Mesenchymal stem cell (in vitro differentiated cells and primary cell): ENCODE measurements at regions not wholly inside any gene's neighbourhood (a gene's known extent, or its start where the extent isn't known, plus 50 kb on each side); places are given as distances from the start of the nearest gene placed in this dataset.

Source experiments
- DNase-seq: peaks from one replicate; pipeline ENCODE4 v3.0.0-alpha.2; 2013
- H2AFZ ChIP-seq: one replicate; pipeline ENCODE4 v1.6.1; 2013; ENCODE audit warnings: low read depth, mild to moderate bottlenecking, control low read depth, inconsistent platforms, low read length, moderate library complexity
- H2AK5ac ChIP-seq: 2 replicates; pipeline ENCODE4 v1.6.1; 2013; ENCODE audit warnings: low read length, moderate library complexity, mild to moderate bottlenecking, inconsistent platforms; ENCODE audit not compliant: severe bottlenecking
- H2BK120ac ChIP-seq: one replicate; pipeline ENCODE4 v1.6.1; 2013; ENCODE audit warnings: low read depth, mild to moderate bottlenecking, inconsistent platforms, low read length, moderate library complexity
- H2BK12ac ChIP-seq, 2 experiments: one replicate each; pipeline ENCODE4 v1.6.1; 2013; ENCODE audit warnings: inconsistent platforms in 2 of 2, low read length in 2 of 2, mild to moderate bottlenecking in 2 of 2, moderate library complexity in 2 of 2, control low read depth in 1 of 2
- H2BK15ac ChIP-seq: one replicate; pipeline ENCODE4 v1.6.1; 2013; ENCODE audit warnings: mild to moderate bottlenecking, low read depth, inconsistent platforms; ENCODE audit not compliant: poor library complexity, severe bottlenecking
- H2BK5ac ChIP-seq: 2 replicates; pipeline ENCODE4 v1.6.1; 2013; ENCODE audit warnings: low read depth, mild to moderate bottlenecking, low read length, control low read depth, inconsistent platforms; ENCODE audit not compliant: poor library complexity, severe bottlenecking
- H3K14ac ChIP-seq, 2 experiments: one replicate each; pipeline ENCODE4 v1.6.1; 2013; ENCODE audit warnings: inconsistent platforms in 2 of 2, low read length in 2 of 2, control low read depth in 1 of 2, mild to moderate bottlenecking in 1 of 2, moderate library complexity in 1 of 2
- H3K18ac ChIP-seq, 2 experiments: one replicate each; pipeline ENCODE4 v1.6.1; 2013; ENCODE audit warnings: inconsistent platforms in 2 of 2, low read length in 2 of 2, control low read depth in 1 of 2, low read depth in 1 of 2, mild to moderate bottlenecking in 1 of 2
- H3K23ac ChIP-seq, 2 experiments: one replicate each; pipeline ENCODE4 v1.6.1; 2013; ENCODE audit warnings: inconsistent platforms in 2 of 2, low read length in 2 of 2, mild to moderate bottlenecking in 2 of 2, moderate library complexity in 2 of 2, control low read depth in 1 of 2
- H3K27ac ChIP-seq: 2 replicates; pipeline ENCODE4 v1.5.1; 2013; ENCODE audit warnings: mild to moderate bottlenecking, moderate library complexity, low read length, control low read depth, inconsistent platforms; ENCODE audit not compliant: poor library complexity, severe bottlenecking
- H3K27me3 ChIP-seq, 2 experiments: 2 replicates each; pipeline versions ENCODE4 v1.6.1 to v1.7.0; 2013; ENCODE audit warnings: low read length in 2 of 2, mild to moderate bottlenecking in 2 of 2, moderate library complexity in 2 of 2, control low read depth in 1 of 2, inconsistent platforms in 1 of 2; ENCODE audit not compliant: control insufficient read depth in 1 of 2, insufficient read depth in 1 of 2
- H3K36me3 ChIP-seq, 2 experiments: 2 replicates each; pipeline versions ENCODE4 v1.6.1 to v1.7.0; 2013; ENCODE audit warnings: low read length in 2 of 2, control low read depth in 1 of 2, inconsistent platforms in 1 of 2, low read depth in 1 of 2, mild to moderate bottlenecking in 1 of 2; ENCODE audit not compliant: insufficient read depth in 2 of 2, control insufficient read depth in 1 of 2
- H3K4ac ChIP-seq, 2 experiments: one replicate each; pipeline ENCODE4 v1.6.1; 2013; ENCODE audit warnings: inconsistent platforms in 2 of 2, low read length in 2 of 2, mild to moderate bottlenecking in 2 of 2, moderate library complexity in 2 of 2, control low read depth in 1 of 2, low read depth in 1 of 2
- H3K4me1 ChIP-seq: 2 replicates; pipeline ENCODE4 v1.6.1; 2013; ENCODE audit warnings: low read depth, low read length, control low read depth; ENCODE audit not compliant: control insufficient read depth, insufficient read depth
- H3K4me2 ChIP-seq: 2 replicates; pipeline ENCODE4 v1.6.1; 2013; ENCODE audit warnings: low read length, mild to moderate bottlenecking, inconsistent platforms; ENCODE audit not compliant: poor library complexity, severe bottlenecking
- H3K4me3 ChIP-seq, 2 experiments: 2 replicates each; pipeline versions ENCODE4 v1.5.1 to v1.7.0; 2013; ENCODE audit warnings: low read length in 2 of 2, mild to moderate bottlenecking in 2 of 2, control low read depth in 1 of 2, low read depth in 1 of 2; ENCODE audit not compliant: insufficient read depth in 1 of 2
- H3K79me1 ChIP-seq: replicated peaks from 2 replicates; pipeline ENCODE4 v1.6.1; 2013; ENCODE audit warnings: mild to moderate bottlenecking, control low read depth, low read length, inconsistent platforms; ENCODE audit not compliant: poor library complexity, severe bottlenecking
- H3K9ac ChIP-seq: 2 replicates; pipeline ENCODE4 v1.7.0; 2013; ENCODE audit warnings: mild to moderate bottlenecking, low read length, moderate library complexity
- H3K9me3 ChIP-seq: 2 replicates; pipeline ENCODE4 v1.7.0; 2013; ENCODE audit warnings: mild to moderate bottlenecking, low read length; ENCODE audit not compliant: control insufficient read depth
- H4K8ac ChIP-seq: one replicate; pipeline ENCODE4 v1.6.1; 2013; ENCODE audit warnings: inconsistent platforms, mild to moderate bottlenecking, low read length, moderate library complexity
- H4K91ac ChIP-seq: one replicate; pipeline ENCODE4 v1.6.1; 2013; ENCODE audit warnings: mild to moderate bottlenecking, low read length, inconsistent platforms
- WGBS: methylation state at CpG from one replicate; pipeline ENCODE4 v1.1.7; 2013; ENCODE audit warnings: mixed read lengths; 5-methylcytosine and 5-hydroxymethylcytosine counted together

DNA sequence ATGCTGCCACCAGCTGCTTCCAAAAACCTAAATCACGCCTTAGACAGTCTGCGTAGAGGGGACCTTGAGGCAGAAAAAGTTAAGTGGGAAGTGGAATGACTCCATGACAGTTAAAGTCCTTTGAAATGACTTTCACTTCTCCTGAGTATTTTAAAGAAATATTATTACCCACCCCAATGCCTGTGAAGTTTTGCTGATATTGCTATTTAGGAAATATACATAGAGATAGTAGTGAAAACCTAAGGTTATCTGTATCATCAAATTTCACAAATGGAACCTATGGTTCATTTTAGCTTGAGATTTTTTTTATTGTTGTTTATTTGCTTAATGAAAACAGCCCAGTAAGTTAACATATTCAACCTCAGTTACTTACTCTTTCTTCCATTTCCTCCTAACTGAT, 182.1 kb upstream of the FBXL4 start:
- H3K4me1 ChIP-seq, result no peaks in the 10 kb centered on the region
- H4K8ac ChIP-seq, result no peak overlapping the region
- H4K91ac ChIP-seq, result no peak overlapping the region
- H3K14ac ChIP-seq, result no peak overlapping the region
- H3K79me1 ChIP-seq, result no peaks in the 10 kb centered on the region
- H2AFZ ChIP-seq, result no peak overlapping the region
- H2BK120ac ChIP-seq, result no peak overlapping the region
- no peak overlapping the region for H3K4me2 ChIP-seq
- no CpG with 5 or more reads among the region's 2 CpGs for WGBS
- H3K27ac ChIP-seq, result no peak overlapping the region
- no peak overlapping the region for H2AK5ac ChIP-seq
- H3K4ac ChIP-seq, result no peak overlapping the region
- no peak overlapping the region for H3K18ac ChIP-seq
- H3K9me3 ChIP-seq, result no peaks in the 10 kb centered on the region
- H3K36me3 ChIP-seq, result no peaks in the 10 kb centered on the region
- no peak for DNase-seq
- H3K4me3 ChIP-seq, result no peak overlapping the region
- H2BK5ac ChIP-seq, result no peak overlapping the region
- H3K27me3 ChIP-seq, result peaks cover 2 to 4% of the 10 kb centered on the region in 2 experiments
- no peak overlapping the region for H3K23ac ChIP-seq
- no peak overlapping the region for H2BK15ac ChIP-seq
- no peak overlapping the region for H3K9ac ChIP-seq
- H2BK12ac ChIP-seq, result no peak overlapping the region

DNA sequence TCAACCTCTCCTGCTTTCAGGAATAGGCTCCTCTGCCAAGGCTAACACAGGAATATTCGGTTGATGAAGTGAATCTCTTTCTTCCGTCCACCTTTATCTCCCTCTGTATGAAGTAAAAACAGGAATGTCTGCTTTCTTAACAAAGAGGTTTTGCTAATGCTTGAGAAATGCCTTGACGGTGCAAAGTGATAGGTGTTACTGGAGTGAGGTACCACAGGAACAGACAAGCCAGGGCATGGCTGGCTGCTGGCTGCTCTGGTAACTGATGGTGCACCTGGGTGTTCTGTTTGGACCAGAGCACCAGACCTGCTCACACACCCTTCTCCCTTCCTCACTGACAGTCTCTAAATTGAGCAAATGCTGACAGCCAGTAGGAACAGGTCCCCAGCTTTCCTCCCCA, 174.0 kb upstream of the FBXL4 start:
- no peak overlapping the region for H2BK120ac ChIP-seq
- no peak overlapping the region for H2AK5ac ChIP-seq
- no peak overlapping the region for H3K14ac ChIP-seq
- no peak overlapping the region for H3K4ac ChIP-seq
- H3K4me1 ChIP-seq, result no peaks in the 10 kb centered on the region
- H3K4me3 ChIP-seq, result no peak overlapping the region
- peaks cover 9 to 17% of the 10 kb centered on the region in 2 experiments for H3K27me3 ChIP-seq
- no peak overlapping the region for H3K18ac ChIP-seq
- H3K79me1 ChIP-seq, result no peaks in the 10 kb centered on the region
- H3K27ac ChIP-seq, result no peak overlapping the region
- no peak overlapping the region for H2AFZ ChIP-seq
- no peak overlapping the region for H4K91ac ChIP-seq
- no peak overlapping the region for H2BK15ac ChIP-seq
- no peak overlapping the region for H2BK5ac ChIP-seq
- no peak overlapping the region for H3K9ac ChIP-seq
- no peak overlapping the region for H4K8ac ChIP-seq
- no peak overlapping the region for H3K4me2 ChIP-seq
- no peak overlapping the region for H2BK12ac ChIP-seq
- DNase-seq, result no peak
- no peak overlapping the region for H3K23ac ChIP-seq
- H3K36me3 ChIP-seq, result no peaks in the 10 kb centered on the region
- no peaks in the 10 kb centered on the region for H3K9me3 ChIP-seq
- 100% methylated on average over 1 of the region's 3 CpGs for WGBS

DNA sequence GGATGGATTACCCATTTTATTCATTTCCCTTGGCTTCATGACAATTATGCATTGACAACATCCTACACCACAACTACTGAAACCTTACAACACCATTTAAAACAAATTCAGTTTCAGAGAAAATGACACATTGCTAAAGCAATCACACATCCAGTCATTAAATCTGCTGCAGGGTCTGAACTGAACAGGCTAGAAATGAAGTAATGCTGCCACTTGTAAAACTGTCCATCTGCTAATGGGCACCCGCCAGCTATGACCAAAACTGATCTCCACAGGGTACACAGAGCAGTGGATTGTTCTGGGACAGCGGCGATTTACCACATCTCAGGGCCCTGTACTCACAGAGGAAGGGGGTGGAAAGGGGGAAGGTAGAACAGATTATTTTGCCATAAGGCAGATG, 172.9 kb upstream of the FBXL4 start:
- Histone ChIP-seq H3K18ac (no peak overlapping the region), H4K8ac (no peak overlapping the region), H3K27me3 (peaks cover 9 to 20% of the 10 kb centered on the region in 2 experiments), H3K4me3 (no peak overlapping the region), H3K9ac (no peak overlapping the region), H3K79me1 (no peaks in the 10 kb centered on the region), H3K4me2 (no peak overlapping the region), H3K23ac (no peak overlapping the region), H3K27ac (no peak overlapping the region), H2BK5ac (no peak overlapping the region), H3K9me3 (no peaks in the 10 kb centered on the region), H2BK12ac (no peak overlapping the region), H2AK5ac (no peak overlapping the region), H2BK15ac (no peak overlapping the region), H4K91ac (no peak overlapping the region), H3K4me1 (no peaks in the 10 kb centered on the region), H2BK120ac (no peak overlapping the region), H3K36me3 (no peaks in the 10 kb centered on the region), H3K4ac (no peak overlapping the region), H3K14ac (no peak overlapping the region), H2AFZ (no peak overlapping the region)
- 89% methylated on average over 3 of the region's 3 CpGs for WGBS
- no peak for DNase-seq

DNA sequence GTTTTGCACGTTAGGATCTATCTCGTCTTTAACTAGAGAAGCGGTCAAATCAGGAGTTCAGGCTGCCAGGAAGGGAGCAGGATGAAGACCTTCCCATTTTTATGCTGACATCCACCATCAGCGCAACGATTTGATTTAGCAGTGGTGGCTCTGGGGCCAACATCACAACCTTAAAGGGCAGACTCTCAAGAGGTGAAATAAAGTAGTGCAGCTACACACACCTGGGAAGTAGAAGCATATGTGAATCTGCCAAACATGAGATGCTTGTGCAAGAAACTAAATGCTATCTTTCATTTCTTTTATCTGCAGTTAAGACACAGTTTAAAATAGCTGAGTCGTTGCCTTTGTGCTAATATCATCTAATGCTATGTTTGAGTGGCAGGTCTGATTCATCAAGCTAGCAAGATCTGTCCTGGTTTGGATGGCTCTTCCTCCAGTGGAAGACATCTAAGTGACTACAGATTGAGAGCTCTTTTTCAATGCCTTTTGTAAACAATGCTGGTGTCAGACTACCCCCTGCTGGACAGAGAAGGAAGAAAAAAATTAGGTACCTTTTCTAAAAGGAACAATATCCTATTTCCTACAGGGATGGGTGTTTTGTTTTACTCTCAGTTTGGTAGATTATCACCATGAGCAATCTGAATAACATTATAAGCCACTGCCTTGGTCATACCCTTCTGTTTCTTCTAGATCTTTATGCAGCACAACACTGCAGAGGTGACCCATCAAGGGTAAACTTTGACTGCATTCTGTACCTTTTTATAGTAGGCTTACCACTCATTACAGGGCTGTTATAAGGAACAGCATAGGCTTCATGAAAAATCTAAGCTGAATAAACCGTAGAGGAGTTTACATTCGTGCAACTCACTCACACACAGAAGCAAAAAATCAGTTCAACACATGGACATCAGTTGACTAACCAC, 171.6 kb upstream of the FBXL4 start:
- Histone ChIP-seq H2AFZ (no peak overlapping the region), H2BK5ac (no peak overlapping the region), H3K9ac (no peak overlapping the region), H3K14ac (no peak overlapping the region), H3K9me3 (no peaks in the 10 kb centered on the region), H2BK12ac (no peak overlapping the region), H4K8ac (no peak overlapping the region), H4K91ac (no peak overlapping the region), H3K4me1 (no peaks in the 10 kb centered on the region), H2AK5ac (no peak overlapping the region), H3K27ac (no peak overlapping the region), H3K79me1 (no peaks in the 10 kb centered on the region), H3K18ac (no peak overlapping the region), H2BK120ac (no peak overlapping the region), H2BK15ac (no peak overlapping the region), H3K27me3 (peaks cover 15 to 24% of the 10 kb centered on the region in 2 experiments), H3K23ac (no peak overlapping the region), H3K4me3 (no peak overlapping the region), H3K36me3 (no peaks in the 10 kb centered on the region), H3K4ac (no peak overlapping the region), H3K4me2 (no peak overlapping the region)
- WGBS, result 43% methylated on average over 8 of the region's 8 CpGs
- peak; percentile 40 for DNase-seq
